HG02840 (cell line): ENCODE measurements at regions not wholly inside any gene's neighbourhood (a gene's known extent, or its start where the extent isn't known, plus 50 kb on each side); places are given as distances from the start of the nearest gene placed in this dataset.

Source experiments
- ATAC-seq: cut with Tn5 transposase; IDR thresholded peaks from one replicate; pipeline ENCODE4 v1.9.1; 2021; ENCODE audit warnings: mild to moderate bottlenecking, moderate library complexity, moderate number of reproducible peaks; ENCODE audit not compliant: unreplicated experiment, low FRiP score

GRCh38 chr14:71672596-71672995, 259.6 kb upstream of the RGS6 start:
- ATAC-seq, result no peak

DNA sequence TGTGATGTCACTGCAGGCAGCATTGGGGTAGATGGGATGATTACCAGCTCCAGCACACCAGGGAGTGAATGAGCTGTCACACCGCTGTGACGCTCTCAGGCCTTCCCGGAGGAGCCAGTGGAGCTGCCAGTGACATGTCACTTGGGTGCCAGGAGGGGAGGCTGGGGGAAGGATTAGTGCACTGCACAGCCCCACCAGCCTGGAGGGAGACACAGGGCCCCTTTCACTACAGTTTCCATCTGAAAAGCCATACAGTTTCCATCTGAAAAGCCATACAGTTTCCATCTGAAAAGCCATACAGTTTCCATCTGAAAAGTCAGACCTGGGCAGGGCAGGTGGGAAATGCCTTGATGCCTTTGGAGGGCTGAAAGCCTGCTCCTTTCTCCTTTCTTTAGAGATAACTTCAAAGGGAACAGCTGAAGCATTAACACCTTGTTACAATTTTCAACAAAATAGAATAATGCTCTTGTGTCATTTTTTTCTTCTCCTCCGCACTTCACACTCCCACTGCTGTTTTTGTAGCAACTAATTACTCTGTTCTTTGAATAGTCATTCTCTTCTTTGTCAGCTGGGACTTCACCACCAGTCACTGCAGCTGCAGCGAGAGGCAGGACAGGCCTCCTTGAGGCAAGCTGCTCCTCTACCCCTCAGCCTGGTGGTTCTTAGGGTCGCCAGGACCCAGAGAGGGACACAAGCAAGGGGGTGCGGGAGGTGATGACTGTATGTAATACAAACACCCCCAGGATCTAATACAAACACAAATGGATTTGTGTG, 256.9 kb upstream of the RGS6 start:
- ATAC-seq, result no peak

GRCh38 chr14:71675900-71676287, 256.3 kb upstream of the RGS6 start:
- no peak for ATAC-seq

DNA sequence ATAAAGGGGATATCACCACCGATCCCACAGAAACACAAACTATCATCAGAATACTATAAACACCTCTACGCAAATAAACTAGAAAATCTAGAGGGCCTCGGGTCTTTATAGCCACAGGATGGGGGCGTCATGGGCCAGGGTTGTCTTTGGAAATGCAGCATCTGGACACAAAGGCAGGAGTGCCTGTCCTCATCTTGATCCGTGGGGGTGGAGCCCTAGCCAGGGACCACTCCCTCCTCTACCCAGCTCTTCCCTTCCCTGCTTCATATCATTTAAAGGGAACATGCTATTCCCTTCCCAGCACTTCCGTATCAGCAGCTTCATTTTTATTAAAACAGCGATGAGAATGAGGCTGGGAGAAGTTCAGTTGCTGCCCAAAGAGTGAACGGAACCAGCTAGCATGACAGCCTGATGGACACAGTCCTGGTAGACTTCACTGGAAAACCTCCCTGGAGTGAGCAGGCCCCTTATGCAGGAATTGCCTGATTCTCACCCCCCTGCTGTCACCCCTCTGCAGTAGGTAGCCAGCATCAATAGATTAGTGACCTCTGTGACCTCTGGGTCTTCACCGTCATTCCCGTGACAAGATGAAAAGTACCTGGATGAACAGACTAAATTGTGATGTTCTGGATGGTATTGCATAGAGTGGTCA, 251.4 kb upstream of the RGS6 start:
- ATAC-seq, result no peak

- ATAC-seq, result no peak
Observed at GRCh38 chr14:71682337-71682736, 249.9 kb upstream of the RGS6 start.

- ATAC-seq, result no peak
Observed at GRCh38 chr14:71684323-71684722, 247.9 kb upstream of the RGS6 start.

DNA sequence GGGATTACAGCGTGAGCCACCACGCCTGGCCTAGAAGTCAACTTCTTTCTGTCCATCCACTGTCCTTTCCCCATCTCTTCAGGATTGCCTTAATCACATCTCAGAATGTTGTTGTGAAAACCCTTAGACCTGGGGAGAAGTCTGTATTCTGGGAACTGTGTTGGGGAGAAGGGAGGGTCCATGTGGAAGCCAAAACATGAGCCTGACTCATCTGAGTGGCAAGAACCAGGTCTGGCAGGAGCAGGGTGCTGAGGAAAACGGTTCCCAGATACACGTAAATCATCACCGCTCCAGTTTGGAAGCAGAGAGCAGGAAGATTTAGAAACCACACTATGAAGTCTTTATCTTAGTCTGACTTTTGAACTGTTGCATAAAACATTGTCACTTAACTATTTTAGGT, 245.6 kb upstream of the RGS6 start:
- no peak for ATAC-seq

GRCh38 chr14:71687166-71687831, 244.9 kb upstream of the RGS6 start:
- no peak for ATAC-seq

DNA sequence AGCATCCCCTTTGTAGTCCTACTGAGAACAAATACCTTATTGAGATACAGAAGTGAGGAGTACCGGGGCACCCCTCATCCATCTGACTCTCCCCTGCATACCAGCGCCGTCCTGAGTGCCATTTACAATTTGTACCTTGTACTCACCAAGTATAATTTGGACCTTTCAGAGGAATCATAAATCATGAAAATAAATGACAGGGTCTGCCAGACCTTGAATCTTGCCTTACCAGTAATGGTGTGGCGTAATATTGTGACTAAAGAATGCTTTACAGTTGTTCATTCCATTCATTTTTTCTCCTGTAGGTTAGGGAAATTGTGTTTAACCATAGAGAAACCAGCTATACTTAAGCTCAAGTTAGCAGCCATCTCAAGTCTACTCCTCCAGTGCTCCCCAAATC, 243.7 kb upstream of the RGS6 start:
- ATAC-seq, result no peak

DNA sequence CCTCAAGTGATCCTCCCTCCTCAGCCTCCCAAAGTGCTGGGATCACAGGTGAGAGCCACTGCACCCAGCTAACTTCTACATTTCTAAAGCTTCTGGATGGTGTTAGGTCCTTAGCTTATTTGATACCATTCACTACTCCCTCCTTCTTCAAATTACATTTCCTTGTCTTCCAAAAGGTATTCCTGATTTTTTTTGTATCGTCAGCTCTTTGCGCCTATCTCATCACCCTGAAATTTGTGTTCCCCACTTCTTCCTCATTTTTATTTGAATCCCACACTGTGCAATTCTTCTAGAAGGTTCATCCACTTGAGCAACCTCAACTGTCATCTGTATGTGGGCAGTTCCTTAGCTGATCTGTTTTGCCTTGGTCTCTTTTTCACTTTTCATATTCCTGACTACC, 241.8 kb upstream of the RGS6 start:
- no peak for ATAC-seq

GRCh38 chr14:71692496-71692895, 239.7 kb upstream of the RGS6 start:
- no peak for ATAC-seq

- ATAC-seq, result no peak
Observed at GRCh38 chr14:71693381-71693780, 238.8 kb upstream of the RGS6 start.

GRCh38 chr14:71694591-71695530, 237.4 kb upstream of the RGS6 start:
- ATAC-seq, result no peak

DNA sequence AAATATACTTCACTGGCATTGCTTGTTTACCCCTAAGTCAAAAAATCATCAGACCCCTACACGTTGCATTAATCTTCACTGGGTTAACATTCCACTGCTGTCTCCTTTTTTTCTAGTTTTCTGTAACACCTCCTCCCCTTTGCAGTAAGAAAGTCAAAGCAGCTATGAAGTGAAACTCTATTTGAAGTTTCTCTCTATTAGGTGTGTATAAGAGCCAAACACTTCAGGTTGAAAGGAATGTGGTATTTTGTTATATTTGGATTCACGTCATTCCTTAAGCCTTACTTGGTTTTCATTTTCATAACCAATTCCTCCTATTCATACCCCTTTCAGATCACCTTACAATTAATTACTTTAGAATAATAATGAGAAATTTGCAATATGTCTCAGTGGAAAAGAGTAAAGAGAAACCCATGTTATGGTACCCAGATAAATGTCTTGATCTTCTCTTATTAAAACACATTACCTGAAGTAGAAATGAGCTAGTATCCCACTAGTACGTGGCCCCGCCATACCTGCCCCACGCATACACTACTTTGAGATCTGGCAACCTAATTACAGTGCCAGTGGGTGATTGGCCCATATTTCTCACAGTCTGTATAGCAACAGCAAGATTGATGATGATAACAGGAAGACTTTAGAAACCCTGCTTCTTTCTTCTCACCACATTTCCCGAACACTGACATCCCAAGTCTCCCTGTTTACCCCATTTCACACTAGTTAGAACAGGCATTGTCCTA, 236.4 kb upstream of the RGS6 start:
- no peak for ATAC-seq

DNA sequence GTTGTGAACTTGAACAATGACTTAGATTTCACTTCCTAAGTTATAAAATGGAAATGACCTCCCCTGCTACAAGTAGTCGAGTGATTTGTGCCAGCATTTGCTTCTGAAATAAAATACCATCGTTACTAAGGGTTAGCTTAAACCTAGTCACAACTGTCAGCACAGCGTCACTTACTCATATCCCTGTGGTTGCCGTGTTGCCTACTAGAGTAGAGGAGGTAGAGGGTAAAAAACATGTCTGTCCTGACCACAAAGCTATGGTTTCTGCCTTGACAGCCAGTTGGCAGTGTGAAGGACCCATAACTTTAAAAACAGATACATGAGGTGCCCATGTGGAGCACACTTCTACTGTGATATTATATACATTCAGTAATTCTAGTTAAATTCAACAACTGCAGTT, 234.2 kb upstream of the RGS6 start:
- no peak for ATAC-seq

DNA sequence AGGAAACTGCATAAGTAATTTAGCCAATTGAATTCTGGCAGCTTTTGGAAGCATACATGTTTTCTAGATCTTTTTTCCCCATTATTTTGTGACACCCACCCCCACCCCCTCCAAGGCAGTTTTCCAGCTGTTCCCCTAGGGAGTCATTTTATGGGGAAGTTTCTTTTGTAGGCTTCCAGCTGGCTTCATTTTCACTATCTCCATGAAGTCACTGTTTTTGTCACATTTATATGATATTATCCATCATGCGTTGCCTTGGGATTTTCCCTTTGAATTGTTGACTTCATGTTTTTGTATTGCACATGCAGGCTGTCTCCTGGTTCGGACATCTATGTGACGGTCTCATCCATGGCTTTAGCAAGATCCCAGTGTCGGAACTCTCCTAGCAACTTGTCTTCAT, 233.6 kb upstream of the RGS6 start:
- no peak for ATAC-seq

DNA sequence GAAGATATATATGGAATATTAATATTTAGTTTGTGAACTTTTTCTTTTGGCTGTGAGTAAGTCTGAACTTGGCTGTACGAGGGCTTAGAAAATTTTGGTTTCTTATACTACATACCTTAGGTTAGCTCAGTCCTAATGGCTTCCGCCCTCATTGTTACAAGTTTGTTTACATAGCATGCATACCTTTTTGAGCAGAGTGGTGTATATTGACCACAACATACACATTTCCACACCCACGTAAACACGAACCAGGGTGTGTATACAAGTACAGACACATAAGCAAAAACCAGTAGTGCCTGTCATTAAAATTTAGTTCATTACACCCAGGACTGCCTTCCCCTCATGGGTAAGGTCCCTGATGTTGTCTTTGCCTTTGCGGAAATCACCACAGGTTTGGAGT, 230.2 kb upstream of the RGS6 start:
- no peak for ATAC-seq

DNA sequence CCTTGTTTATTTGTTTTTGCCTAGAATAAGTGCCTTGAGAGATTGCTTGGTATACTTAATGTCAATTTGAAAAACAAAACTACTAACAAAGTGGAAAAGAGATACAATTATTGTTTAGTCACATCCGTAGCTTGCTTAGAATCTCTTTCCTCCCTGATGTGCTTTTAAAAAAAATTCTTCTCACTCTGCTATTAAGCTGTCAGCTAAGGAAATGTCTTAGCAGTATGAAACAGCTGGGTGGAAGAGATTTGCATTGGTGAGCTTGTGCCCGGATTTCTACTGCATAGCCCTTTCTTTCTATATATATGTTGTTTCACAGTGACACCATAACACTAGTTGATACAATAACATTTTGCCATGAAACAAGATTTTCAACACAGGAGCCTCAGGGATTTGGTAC, 229.4 kb upstream of the RGS6 start:
- ATAC-seq, result no peak

DNA sequence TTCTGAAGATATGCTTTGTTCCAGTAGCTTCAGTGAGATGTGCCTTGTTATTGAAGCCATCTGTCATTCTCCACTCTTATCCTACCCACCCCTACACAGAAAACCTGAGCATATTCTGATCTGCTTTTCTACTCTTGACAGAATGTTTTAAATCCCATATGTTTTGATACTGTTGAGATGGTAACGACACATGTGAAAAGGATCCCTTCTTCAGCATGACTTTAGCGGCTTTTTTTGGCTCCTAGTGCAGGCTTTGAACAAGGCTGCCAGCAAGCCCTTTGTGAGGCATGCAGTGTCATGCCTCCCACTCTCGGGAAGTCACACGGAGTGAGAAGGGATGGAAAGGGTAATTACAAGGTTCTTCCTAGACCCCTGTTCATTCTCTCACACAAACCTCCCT, 228.8 kb upstream of the RGS6 start:
- ATAC-seq, result no peak

GRCh38 chr14:71704210-71704609, 228.0 kb upstream of the RGS6 start:
- ATAC-seq, result no peak
